GM19324 (cell line): ENCODE measurements at regions not wholly inside any gene's neighbourhood (a gene's known extent, or its start where the extent isn't known, plus 50 kb on each side); places are given as distances from the start of the nearest gene placed in this dataset.

Experiments used
- ATAC-seq: cut with Tn5 transposase; IDR thresholded peaks from one replicate; pipeline ENCODE4 v1.9.1; 2021; ENCODE audit warnings: mild to moderate bottlenecking, moderate library complexity; ENCODE audit not compliant: unreplicated experiment, low FRiP score

DNA sequence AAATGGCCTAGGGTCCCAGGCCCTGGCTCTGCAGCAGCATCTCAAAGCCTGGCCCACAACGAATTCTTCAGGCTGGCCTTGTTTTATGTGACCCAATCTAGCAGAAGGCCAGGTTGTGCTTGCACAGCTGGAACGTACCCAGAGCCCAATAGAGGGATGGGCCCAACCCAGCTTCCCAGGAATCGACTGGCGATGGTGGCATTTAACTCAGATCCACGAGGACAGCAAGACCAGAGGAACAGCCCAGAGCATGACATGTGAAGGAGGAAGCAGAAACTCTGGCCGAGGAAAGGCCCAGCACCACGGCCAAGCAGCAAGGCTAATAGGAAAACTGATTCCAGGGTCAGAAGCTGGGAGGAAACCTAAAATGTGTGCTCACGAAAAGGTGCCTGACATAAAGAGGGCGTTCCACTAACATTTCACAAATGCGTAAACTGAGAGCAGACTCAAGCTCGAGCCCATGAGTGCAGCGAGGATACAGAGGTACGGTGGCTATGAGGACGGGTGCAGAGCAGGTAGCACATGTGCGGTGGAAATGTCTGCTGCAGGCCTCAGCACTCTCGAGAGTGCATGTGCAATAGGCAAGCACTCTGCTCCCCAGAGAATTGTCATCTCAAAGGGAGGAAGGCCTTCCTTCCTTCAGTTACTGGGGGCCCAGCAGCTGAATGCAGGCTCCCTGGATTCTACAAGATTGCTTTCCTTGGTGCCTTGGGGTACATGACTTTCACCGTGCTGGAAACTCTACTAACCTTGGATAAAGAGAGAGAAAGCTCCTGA, 156.9 kb upstream of the GLI2 start:
- no peak for ATAC-seq

DNA sequence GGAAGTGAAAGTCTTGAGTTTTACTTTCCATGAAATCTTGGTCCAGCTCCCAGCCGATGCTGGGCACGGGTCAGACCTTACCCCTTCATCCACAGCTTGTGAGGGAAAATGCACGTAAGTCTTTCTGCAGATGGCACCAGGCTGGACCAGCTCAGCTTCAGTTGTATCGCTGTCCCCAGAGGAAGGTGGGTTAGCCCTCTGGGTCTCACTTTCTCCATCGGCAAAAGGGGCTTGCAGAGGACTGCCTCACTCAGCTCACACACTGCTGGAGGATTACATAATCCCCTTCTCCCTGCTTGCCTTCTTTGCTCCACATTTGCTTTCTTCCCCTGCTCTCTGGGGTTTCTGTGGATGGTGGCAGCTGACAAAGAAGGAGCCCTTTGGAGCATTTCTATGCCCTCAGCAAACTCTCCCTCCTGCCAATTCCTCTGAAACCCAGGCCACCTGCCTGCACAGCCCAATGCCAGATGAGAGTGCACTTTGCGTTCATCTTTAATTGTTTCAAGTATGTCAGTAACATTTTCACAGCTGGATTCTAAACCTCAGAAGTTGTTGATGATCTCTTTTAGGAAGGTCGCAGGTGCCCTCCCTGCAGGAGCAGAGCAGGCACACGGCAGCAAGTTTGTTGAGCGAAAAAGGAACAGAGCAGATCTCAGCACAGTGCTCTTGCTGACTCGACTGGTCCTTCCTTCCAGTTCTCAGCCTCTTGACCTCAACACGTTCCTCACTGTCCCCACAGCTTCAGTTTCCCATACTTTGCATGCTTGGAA, 155.6 kb upstream of the GLI2 start:
- no peak for ATAC-seq

DNA sequence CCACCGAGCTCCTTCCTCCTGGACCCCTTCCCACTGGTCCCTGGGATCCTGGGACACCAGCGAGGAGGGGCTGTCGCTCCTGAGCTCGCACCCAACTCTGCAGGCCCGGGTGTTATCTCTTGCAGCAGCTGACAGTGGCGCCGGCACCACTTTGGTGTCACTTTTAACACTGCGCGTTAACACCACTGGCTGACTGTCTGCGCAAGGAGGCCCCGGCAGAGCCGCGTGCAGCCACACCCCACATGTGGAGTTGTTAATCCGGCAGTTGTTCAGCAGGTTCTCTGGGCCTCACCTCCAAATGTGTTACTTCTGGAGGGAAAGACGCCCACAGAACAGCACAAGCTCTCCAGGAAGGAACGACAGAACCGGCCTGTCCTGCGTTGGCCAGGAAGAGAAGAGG, 155.0 kb upstream of the GLI2 start:
- no peak for ATAC-seq

DNA sequence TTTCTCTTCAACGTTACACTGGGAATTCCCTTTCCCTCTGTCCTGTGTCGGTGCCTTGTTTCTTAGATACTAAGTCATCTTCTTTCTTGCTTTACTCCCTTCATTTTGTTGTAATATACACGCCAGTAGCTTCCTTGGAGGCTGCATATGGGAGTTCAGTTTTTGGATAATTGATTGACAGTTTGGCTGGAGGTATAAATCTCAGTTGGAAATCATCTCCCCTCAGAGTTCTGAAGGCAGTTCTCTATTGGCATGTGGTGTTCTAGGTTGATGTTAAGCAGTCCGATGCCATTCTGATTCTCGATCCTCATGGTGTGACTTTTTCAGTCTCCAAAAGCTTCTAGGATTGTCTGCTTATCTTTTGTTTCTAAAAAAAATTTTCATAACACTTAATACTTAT, 152.5 kb upstream of the GLI2 start:
- ATAC-seq: no peak

- no peak for ATAC-seq
Measured at GRCh38 chr2:120583851-120584570, 151.7 kb upstream of the GLI2 start.

DNA sequence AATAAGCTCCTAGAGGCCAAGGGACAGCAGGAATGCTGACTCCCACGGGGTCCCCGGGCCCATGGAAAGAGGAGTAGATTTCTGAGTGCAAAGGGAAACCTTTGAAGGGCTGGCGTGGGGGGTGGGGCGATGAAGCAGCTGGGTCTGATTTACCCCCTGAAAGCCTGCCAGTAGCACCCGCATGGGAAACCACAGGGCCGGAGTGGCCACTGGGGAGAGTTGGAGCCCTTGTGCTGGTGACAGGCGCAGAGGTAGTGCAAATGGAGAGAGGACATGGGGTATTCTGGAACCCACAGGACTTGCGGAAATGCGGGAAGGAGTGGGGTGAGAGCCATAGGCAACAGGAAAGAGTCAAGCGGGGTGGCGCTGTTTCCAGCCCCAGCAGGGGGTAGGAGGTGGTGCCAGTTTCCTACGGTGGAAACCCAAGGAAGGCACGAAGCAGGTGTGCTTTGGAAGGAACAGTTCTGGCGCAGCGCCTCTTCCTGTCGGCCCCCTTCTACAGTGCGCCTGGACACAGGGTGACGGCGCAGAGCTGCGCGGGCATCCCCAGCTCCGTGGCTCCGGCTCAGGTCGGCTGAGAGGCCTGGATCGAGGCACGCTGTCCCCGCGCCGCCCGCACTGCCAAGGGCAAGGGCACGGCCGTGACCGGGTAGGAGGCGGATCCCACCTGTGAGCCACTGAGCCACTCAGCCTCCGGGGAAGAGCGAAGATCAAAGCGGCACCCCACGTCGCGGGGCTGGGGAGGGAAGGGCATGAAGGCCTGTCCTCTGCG, 149.0 kb upstream of the GLI2 start:
- ATAC-seq: no peak

DNA sequence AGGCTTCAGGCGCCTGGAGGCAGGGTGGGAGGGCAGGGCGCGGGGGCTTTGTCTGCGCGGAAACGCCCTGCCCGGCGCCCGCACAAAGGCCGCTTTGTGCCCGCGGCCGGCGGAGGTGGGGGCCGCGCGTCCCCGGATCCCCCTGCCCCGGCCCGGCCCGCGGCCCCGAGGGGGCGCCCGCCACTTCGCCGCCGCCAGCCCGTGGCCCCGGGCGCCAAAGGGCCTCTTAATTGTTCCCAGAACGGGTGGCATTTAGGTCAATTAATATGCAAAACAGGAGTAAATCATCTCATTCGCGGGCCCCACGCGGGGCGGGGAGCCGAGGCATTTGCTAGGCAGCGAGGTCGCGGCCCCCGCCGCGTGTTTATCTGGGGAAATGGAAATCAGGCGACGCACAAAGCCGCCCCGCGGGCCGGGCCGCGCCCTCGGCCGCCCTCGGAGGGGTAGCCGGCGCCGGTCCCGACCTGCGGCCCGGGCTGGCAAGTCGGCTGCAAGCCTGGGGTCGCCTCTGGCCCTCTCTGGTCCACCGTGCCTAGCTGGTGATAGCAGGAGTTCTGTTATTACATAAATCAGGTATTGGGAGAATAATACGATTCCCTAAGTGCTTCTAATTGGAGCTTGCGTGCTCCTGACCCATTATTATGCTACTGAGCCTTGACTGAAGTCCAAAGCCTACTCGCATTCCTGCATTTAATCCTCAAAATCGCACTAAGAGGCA, 148.2 kb upstream of the GLI2 start:
- ATAC-seq: no peak

- ATAC-seq: no peak
Measured at GRCh38 chr2:120587997-120588336, 147.7 kb upstream of the GLI2 start.

DNA sequence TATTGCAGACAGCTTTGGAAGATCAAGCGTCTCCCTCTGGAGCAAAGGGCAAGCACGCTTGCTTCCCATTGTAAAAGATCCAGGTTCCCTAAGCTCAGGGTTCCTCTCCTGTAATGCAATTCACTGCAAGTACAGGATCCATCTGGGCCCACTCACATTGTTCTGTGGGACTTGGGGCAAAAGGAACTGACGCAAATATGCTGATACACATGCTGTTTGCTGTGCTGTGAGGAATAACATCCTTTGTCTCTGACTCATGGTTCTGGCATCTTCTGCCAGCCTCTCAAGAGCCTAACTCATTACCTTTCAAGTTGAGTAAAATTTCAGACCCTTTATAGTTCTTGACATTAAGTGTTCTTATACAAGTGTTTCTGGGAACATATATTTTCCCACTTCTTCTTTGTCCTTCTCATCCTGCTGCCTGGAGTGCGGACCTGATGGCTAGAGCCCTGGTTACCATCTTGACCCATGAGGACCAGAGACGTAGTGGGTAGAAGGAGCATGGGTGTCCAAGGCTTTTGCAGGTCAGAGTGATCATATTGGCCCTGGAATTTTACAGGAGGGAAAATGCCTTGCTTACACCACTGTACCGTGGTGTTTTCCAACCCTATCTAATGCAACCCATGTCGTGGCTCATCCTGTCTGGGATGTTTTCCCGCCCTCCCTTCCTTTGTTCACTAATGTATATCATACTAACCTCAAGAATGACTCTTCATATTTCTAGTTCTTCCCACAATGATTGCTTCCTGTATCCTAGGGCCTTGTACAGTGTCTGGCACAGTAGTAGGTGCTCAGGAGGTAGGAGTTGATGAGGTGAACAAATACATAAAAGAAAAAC, 145.7 kb upstream of the GLI2 start:
- no peak for ATAC-seq

DNA sequence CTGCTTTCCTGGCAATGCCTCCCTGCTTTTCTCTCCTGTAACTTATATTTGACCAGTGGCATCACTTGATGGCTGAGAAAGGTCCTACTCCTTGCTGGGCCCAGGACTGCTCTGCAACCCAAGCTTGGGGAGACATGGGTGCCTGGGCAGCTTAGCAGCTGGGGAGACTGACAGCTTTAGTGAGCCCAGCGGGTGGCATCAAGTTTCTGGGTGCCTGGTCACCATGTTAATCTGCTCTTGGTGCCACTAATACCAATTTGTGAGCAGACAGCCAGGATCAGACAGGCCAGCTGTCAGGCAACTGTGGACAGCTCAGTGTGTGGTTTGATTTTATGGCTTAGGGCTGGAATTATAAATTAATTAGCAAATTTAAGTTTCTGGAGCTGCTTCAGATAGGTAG, 144.8 kb upstream of the GLI2 start:
- ATAC-seq: no peak

DNA sequence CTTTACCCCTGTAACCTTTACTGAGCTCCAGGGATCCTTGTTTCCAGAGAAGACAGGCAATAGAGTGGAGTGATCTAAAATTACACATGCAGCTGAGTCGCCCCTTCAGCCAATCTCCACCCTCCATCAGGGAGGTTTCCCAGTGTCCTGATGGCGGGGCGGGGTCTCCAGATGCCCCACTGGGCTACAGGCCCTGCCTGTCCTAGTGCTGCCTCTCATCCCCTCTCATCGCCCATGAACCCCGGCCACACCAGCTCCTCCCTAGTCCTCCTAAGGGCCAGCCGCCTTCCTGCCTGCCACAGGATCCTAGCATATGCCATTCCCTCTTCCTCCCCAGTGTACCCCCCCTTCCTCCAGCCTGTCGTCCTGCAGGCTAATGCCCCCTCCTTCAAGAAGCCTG, 144.1 kb upstream of the GLI2 start:
- ATAC-seq: no peak

DNA sequence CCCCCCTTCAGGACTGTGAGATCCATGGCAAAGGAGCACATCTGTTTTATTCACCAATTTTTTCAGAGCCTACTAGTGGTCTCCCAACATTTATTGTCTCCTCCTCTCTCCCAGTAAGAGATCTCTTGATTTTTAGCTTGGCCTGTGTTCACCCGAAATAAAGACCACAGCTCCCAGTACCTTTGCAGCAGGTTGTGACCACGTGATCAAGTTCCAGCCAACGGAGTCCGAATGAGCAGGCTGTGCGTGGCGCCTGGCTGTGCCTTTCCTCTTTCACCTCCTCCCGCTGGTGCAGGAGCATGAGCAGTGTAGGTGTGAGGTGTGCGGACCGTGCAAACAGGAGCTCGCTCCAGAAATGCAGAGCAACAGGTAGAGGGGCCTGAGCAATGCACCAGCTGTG, 143.6 kb upstream of the GLI2 start:
- no peak for ATAC-seq

- ATAC-seq: no peak
Measured at GRCh38 chr2:120593921-120594686, 141.6 kb upstream of the GLI2 start.

DNA sequence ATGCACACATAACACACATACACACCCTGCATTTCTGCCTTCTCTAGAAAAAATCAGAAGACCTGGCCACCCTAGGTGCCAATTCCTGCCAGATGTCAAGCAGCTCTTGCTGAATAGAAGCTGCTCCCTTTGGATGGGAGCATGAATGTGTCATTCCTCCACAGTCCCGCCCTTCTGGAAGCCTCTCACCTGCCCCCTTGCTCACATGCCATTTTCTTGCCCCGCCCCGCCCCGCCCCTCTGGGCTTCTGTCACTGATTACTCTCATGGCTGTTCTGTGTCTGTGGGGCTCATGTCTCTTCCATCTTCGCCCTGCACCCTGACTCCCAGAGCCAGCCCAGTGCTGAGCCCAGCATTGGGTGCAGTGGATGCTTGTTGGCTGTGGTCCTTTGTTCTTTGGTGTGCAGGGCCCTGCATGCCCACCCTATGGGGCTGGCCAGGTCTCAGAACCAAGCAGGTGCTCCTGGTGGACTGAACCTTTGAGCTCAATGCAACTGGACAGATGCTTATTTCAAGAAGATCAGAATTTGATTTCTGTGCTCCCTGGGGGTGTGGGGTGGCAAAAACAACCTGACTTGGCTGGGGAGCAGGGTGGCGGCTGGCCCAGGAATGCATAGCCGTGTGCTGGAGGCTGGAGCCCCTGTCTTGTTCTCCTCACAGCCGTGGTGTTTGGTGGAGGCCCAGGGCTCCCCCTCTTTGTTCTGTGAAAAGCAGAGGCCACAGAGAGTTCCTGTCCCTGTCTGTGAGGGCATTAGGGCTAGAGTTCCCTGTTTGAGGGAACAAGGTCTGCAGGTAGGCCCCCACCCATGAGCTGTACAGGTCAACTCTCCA, 140.6 kb upstream of the GLI2 start:
- no peak for ATAC-seq

DNA sequence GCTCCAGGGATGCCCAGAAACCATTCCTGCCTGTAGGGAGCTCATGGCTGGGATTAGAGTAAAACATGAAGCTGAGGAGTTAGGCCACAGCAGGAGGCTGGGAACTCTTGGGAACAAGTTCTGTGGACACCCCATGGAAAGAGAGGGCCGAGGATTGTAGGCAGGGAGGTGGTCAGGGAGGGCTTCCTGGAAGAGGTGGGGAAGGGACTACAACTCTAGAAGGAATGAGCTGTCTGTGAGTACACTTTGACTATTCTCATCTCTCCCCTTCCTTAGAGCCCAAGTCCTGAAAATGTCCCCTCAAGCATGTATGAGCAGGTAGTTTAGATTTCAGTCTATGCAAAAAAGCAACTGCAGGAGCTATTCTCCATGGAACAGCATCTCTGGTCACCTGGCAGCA, 139.9 kb upstream of the GLI2 start:
- no peak for ATAC-seq

- no peak for ATAC-seq
Measured at GRCh38 chr2:120596191-120596811, 139.4 kb upstream of the GLI2 start.

GRCh38 chr2:120596990-120597594, 138.6 kb upstream of the GLI2 start:
- ATAC-seq: no peak
